ENCODE measurements at regions not wholly inside any gene's neighbourhood (a gene's known extent, or its start where the extent isn't known, plus 50 kb on each side); places are given as distances from the start of the nearest gene placed in this dataset.

- no peak for TF ChIP-seq CTCF (IDR thresholded peaks at IDR 0.05; ENCODE audit: low read depth, low read length, missing input control)
- no peak for TF ChIP-seq RAD21 (IDR thresholded peaks at IDR 0.05)
- no peak for TF ChIP-seq JUND (IDR thresholded peaks at IDR 0.05)
Observed at GRCh38 chr11:59010708-59011107, 71.4 kb downstream of the GLYATL1 start.
